Astrocyte of the spinal cord (primary cell): ENCODE measurements at regions not wholly inside any gene's neighbourhood (a gene's known extent, or its start where the extent isn't known, plus 50 kb on each side); places are given as distances from the start of the nearest gene placed in this dataset.
"Not testable (repeated sequence)": the region's sequence is repeated elsewhere in the genome, so short reads cannot be mapped to it uniquely, and the experiment has no call there.

ENCODE experiments used
- DNase-seq: peaks from one replicate; pipeline ENCODE4 v3.0.0; 2011; ENCODE audit warnings: low read depth, low spot score
- H3K4me3 ChIP-seq: 2 replicates; pipeline ENCODE4 v1.5.1; 2011; ENCODE audit warnings: low read depth, mild to moderate bottlenecking, low read length, moderate library complexity
- in situ Hi-C: cut with HindIII; loops from 2 replicates; pipeline ENCODE4 v1.10.0; 2017; ENCODE audit warnings: low sequenced_read_pairs
- TF ChIP-seq, protein P1 (sequence below): IDR thresholded peaks from 2 replicates; pipeline ENCODE4 v1.5.1; 2012; ENCODE audit warnings: low read depth, mild to moderate bottlenecking, low read length, inconsistent platforms

- TF ChIP-seq, protein P1, sequence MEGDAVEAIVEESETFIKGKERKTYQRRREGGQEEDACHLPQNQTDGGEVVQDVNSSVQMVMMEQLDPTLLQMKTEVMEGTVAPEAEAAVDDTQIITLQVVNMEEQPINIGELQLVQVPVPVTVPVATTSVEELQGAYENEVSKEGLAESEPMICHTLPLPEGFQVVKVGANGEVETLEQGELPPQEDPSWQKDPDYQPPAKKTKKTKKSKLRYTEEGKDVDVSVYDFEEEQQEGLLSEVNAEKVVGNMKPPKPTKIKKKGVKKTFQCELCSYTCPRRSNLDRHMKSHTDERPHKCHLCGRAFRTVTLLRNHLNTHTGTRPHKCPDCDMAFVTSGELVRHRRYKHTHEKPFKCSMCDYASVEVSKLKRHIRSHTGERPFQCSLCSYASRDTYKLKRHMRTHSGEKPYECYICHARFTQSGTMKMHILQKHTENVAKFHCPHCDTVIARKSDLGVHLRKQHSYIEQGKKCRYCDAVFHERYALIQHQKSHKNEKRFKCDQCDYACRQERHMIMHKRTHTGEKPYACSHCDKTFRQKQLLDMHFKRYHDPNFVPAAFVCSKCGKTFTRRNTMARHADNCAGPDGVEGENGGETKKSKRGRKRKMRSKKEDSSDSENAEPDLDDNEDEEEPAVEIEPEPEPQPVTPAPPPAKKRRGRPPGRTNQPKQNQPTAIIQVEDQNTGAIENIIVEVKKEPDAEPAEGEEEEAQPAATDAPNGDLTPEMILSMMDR, result no peak
- in situ Hi-C loops, result no loop called here
- H3K4me3 ChIP-seq, result no peak overlapping the region
- DNase-seq, result no peak
Observed at GRCh38 chr2:142734231-142734630, 143.2 kb upstream of the KYNU start.

- H3K4me3 ChIP-seq, in situ Hi-C loops, DNase-seq: not testable (repeated sequence)
Observed at GRCh38 chr2:142729814-142730213, 147.7 kb upstream of the KYNU start.

DNA sequence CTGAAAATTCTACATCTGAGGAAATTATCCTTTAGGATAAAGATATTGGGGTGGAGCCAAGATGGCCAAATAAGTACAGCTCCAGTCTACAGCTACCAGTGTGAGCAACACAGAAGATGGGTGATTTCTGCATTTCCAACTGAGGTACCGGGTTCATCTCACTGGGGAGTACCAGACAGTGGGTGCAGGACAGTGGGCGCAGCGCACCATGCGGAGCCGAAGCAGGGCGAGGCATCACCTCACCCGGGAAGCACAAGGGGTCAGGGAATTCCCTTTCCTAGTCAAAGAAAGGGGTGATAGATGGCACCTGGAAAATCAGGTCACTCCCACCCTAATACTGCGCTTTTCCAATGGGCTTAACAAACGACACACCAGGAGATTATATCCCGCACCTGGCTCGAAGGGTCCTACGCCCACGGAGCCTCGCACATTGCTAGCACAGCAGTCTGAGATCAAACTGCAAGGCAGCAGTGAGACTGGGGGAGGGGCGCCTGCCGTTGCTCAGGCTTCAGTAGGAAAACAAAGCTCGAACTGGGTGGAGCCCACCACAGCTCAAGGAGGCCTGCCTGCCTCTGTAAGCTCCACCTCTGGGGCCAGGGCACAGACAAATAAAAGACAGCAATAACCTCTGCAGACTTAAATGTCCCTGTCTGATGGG is 149.5 kb upstream of the KYNU start:
- in situ Hi-C loops, DNase-seq, H3K4me3 ChIP-seq: not testable (repeated sequence)

DNA sequence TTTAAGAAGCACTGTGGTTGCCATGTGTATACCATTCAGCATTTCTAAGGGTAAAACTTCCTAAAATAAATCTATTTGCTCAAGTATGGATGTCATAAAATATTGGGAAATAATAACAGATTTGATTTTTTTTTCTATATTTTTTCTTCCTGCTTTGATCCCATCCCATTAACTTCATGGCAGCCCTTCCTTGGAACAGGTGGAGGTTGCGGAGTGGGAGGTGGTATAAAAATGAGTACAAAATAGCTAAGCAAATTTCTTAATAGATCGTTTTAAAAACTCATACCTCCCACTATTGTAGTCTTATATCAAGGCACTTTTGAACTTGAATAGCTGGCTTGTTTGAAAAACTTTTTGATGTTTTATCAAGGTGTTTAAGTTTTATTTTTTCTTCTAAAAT is 152.1 kb upstream of the KYNU start:
- in situ Hi-C loops, result no loop called here
- no peak overlapping the region for H3K4me3 ChIP-seq
- TF ChIP-seq, protein P1, result no peak
- DNase-seq, result no peak

DNA sequence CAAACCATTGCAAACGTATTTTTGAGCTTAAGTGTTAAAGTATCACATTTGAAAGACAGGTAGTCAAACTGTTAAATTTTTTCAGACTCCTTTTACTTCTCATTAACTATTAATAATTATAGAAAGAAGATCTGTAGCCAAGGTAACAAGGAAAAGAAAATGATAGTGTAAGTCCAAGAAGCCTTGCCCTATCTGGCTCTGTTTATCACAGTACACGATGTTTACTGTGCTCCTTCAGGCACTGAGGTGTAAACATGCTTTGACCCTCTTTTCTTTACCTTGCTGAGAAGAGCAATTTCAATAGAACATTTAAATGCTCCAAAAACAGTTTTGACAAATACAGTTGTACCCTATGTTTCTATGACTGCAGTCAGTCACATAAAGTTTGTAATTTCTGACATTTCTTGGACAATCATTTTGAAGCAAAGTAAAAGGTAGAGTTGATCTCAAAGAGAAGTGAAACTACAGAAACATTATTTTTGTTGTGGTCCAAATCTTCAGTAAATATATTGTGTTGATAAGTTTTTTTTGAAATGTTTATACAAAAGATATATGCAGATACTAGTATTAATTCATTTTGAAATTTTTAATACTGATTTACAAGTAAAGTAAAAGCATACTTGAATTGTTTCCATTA is 152.6 kb upstream of the KYNU start:
- DNase-seq, result no peak
- no peak overlapping the region for H3K4me3 ChIP-seq
- in situ Hi-C loops, result no loop called here
- TF ChIP-seq, protein P1, result no peak

DNA sequence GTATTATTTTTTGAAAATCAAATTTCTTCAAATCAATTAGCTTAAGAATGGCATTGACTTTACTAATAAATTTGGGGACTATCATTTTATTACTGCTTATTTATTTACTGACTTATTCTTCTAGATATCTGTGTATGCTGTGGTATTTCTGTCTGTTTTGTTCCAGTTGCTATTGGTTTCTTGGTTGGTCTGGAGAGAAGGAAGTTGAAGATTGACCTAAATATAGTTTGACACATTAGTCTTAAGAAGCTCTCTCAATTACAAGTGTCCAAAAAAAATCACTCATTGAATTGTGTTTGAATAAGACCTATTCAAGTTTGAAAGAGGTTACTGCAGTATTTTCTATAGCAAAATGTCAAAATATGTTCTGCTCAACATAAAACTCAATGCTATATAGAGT is 153.3 kb upstream of the KYNU start:
- in situ Hi-C loops, result no loop called here
- TF ChIP-seq, protein P1, result no peak
- DNase-seq, result no peak
- no peak overlapping the region for H3K4me3 ChIP-seq

DNA sequence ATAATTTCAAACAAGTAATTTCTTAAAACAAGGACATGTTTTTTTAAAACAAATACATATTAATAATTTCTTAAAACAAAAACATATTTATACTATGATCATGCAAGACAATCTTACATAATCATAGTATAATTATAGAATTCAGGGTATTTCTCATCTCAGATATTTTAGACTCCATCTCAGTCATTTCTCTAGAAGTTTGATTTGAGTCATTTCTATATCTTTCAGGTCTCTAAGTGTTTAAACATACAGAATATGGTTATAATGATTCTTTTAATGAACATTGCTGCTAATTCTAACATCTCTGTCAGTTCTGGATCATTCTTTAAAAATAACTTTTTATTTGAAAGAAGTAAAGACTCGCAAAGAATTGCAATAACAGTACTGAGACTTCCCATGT is 154.2 kb upstream of the KYNU start:
- TF ChIP-seq, protein P1, result no peak

More for the DNA sequence above, 154.2 kb upstream of the KYNU start:
- no peak overlapping the region for H3K4me3 ChIP-seq
- no peak for DNase-seq
- in situ Hi-C loops, result no loop called here
